SK-N-SH treated with all-trans-retinoic acid at 6 μM for 48 hours (cell line): ENCODE measurements at regions not wholly inside any gene's neighbourhood (a gene's known extent, or its start where the extent isn't known, plus 50 kb on each side); places are given as distances from the start of the nearest gene placed in this dataset.
"Not testable (repeated sequence)": the region's sequence is repeated elsewhere in the genome, so short reads cannot be mapped to it uniquely, and the experiment has no call there.

Source experiments
- ATAC-seq: fragments of 200-7000 bp; cut with Tn5 transposase; 3 replicates; pipeline ENCODE4 v1.9.1; 2020; ENCODE audit warnings: mild to moderate bottlenecking, moderate library complexity
- ARNTL ChIP-seq: fragments of 450-650 bp; formaldehyde crosslinking; IDR thresholded peaks from 2 replicates; pipeline ENCODE4 v1.5.0; 2020; ENCODE audit warnings: low read depth, mild to moderate bottlenecking, moderate library complexity, borderline replicate concordance
- BACH2 ChIP-seq: fragments of 250-450 bp; sonication (Bioruptor Pico); IDR thresholded peaks from 2 replicates; pipeline ENCODE4 v1.9.0; 2021; ENCODE audit warnings: mild to moderate bottlenecking, borderline replicate concordance
- CREB5 ChIP-seq: fragments of 250-450 bp; sonication (Bioruptor Pico); IDR thresholded peaks from 2 replicates; pipeline ENCODE4 v1.5.1; 2020; ENCODE audit warnings: low read depth, mild to moderate bottlenecking, moderate library complexity
- CSDC2 ChIP-seq: fragments of 250-450 bp; sonication (Bioruptor Pico); IDR thresholded peaks from 2 replicates; pipeline ENCODE4 v1.5.0; 2020; ENCODE audit warnings: mild to moderate bottlenecking, moderate library complexity
- CSRNP3 ChIP-seq: fragments of 250-450 bp; sonication (Bioruptor Pico); IDR thresholded peaks from 2 replicates; pipeline ENCODE4 v1.5.1; 2021; ENCODE audit warnings: mild to moderate bottlenecking, moderate library complexity
- ESRRG ChIP-seq: fragments of 250-450 bp; sonication (Bioruptor Pico); IDR thresholded peaks from 2 replicates; pipeline ENCODE4 v1.6.1; 2021; ENCODE audit warnings: mild to moderate bottlenecking
- GLIS3 ChIP-seq: fragments of 250-450 bp; sonication (Bioruptor Pico); IDR thresholded peaks from 2 replicates; pipeline ENCODE4 v1.5.0; 2020; ENCODE audit warnings: mild to moderate bottlenecking, moderate library complexity
- ISL1 ChIP-seq: fragments of 250-450 bp; sonication (Bioruptor Pico); IDR thresholded peaks from 2 replicates; pipeline ENCODE4 v2.1.2; 2022; ENCODE audit warnings: mild to moderate bottlenecking, moderate library complexity
- OSR1 ChIP-seq: fragments of 250-450 bp; sonication (Bioruptor Pico); IDR thresholded peaks from 2 replicates; pipeline ENCODE4 v1.8.0; 2022; ENCODE audit warnings: moderate library complexity, mild to moderate bottlenecking, inconsistent platforms
- PATZ1 ChIP-seq: fragments of 250-450 bp; sonication (Bioruptor Pico); IDR thresholded peaks from 2 replicates; pipeline ENCODE4 v1.8.0; 2020; ENCODE audit warnings: mild to moderate bottlenecking, moderate library complexity, borderline replicate concordance
- POU6F1 ChIP-seq: fragments of 250-450 bp; sonication (Bioruptor Pico); IDR thresholded peaks from 2 replicates; pipeline ENCODE4 v1.8.0; 2021; ENCODE audit warnings: low read depth, mild to moderate bottlenecking, moderate library complexity, borderline replicate concordance
- PPARA ChIP-seq: fragments of 250-450 bp; sonication (Bioruptor Pico); IDR thresholded peaks from 2 replicates; pipeline ENCODE4 v1.5.0; 2020; ENCODE audit warnings: mild to moderate bottlenecking, borderline replicate concordance
- SNAI2 ChIP-seq: fragments of 250-450 bp; sonication (Bioruptor Pico); IDR thresholded peaks from 2 replicates; pipeline ENCODE4 v1.5.0; 2020; ENCODE audit warnings: mild to moderate bottlenecking, moderate library complexity
- TCF4 ChIP-seq: fragments of 250-450 bp; sonication (Bioruptor Pico); IDR thresholded peaks from 2 replicates; pipeline ENCODE4 v1.8.0; 2021; ENCODE audit warnings: mild to moderate bottlenecking, moderate library complexity, borderline replicate concordance
- TOX ChIP-seq: fragments of 250-450 bp; sonication (Bioruptor Pico); IDR thresholded peaks from 2 replicates; pipeline ENCODE4 v1.8.0; 2021; ENCODE audit warnings: mild to moderate bottlenecking, moderate library complexity, borderline replicate concordance
- ZC3H10 ChIP-seq: fragments of 250-450 bp; sonication (Bioruptor Pico); IDR thresholded peaks from 2 replicates; pipeline ENCODE4 v1.5.1; 2021; ENCODE audit warnings: mild to moderate bottlenecking, moderate library complexity
- ZFP3 ChIP-seq: fragments of 250-450 bp; sonication (Bioruptor Pico); IDR thresholded peaks from 2 replicates; pipeline ENCODE4 v1.5.0; 2020; ENCODE audit warnings: mild to moderate bottlenecking, moderate library complexity
- ZFP30 ChIP-seq: fragments of 450-650 bp; formaldehyde crosslinking; IDR thresholded peaks from 2 replicates; pipeline ENCODE4 v1.5.0; 2022; ENCODE audit warnings: mild to moderate bottlenecking, moderate library complexity
- ZNF565 ChIP-seq: fragments of 450-650 bp; formaldehyde crosslinking; conservative IDR thresholded peaks from 2 replicates; pipeline ENCODE4 v1.5.0; 2020; ENCODE audit warnings: low read depth, mild to moderate bottlenecking, moderate library complexity
- ZNF70 ChIP-seq: fragments of 450-650 bp; formaldehyde crosslinking; IDR thresholded peaks from 2 replicates; pipeline ENCODE4 v1.5.0; 2020; ENCODE audit warnings: mild to moderate bottlenecking, moderate library complexity
- ZNF8 ChIP-seq: fragments of 450-650 bp; formaldehyde crosslinking; IDR thresholded peaks from 2 replicates; pipeline ENCODE4 v1.5.0; 2020; ENCODE audit warnings: mild to moderate bottlenecking, moderate library complexity
- TF ChIP-seq, protein P1 (sequence below): fragments of 250-450 bp; sonication (Bioruptor Pico); IDR thresholded peaks from 2 replicates; pipeline ENCODE4 v1.5.0; 2020; ENCODE audit warnings: mild to moderate bottlenecking, moderate library complexity

- TF ChIP-seq CSDC2 (CRISPR knock-in tag) (no peak), ISL1 (no peak), TCF4 (CRISPR knock-in tag) (no peak), SNAI2 (no peak), PPARA (CRISPR knock-in tag) (no peak), ZNF8 (CRISPR knock-in tag) (no peak), ZC3H10 (CRISPR knock-in tag) (no peak), GLIS3 (CRISPR knock-in tag) (no peak), ZFP3 (CRISPR knock-in tag) (no peak), PATZ1 (no peak), ARNTL (CRISPR knock-in tag) (no peak), ZNF565 (no peak), ZFP30 (CRISPR knock-in tag) (no peak), TOX (CRISPR knock-in tag) (no peak), OSR1 (CRISPR knock-in tag) (no peak), ZNF70 (CRISPR knock-in tag) (no peak), POU6F1 (no peak), CSRNP3 (CRISPR knock-in tag) (no peak), BACH2 (CRISPR knock-in tag) (no peak)
- TF ChIP-seq, protein P1, sequence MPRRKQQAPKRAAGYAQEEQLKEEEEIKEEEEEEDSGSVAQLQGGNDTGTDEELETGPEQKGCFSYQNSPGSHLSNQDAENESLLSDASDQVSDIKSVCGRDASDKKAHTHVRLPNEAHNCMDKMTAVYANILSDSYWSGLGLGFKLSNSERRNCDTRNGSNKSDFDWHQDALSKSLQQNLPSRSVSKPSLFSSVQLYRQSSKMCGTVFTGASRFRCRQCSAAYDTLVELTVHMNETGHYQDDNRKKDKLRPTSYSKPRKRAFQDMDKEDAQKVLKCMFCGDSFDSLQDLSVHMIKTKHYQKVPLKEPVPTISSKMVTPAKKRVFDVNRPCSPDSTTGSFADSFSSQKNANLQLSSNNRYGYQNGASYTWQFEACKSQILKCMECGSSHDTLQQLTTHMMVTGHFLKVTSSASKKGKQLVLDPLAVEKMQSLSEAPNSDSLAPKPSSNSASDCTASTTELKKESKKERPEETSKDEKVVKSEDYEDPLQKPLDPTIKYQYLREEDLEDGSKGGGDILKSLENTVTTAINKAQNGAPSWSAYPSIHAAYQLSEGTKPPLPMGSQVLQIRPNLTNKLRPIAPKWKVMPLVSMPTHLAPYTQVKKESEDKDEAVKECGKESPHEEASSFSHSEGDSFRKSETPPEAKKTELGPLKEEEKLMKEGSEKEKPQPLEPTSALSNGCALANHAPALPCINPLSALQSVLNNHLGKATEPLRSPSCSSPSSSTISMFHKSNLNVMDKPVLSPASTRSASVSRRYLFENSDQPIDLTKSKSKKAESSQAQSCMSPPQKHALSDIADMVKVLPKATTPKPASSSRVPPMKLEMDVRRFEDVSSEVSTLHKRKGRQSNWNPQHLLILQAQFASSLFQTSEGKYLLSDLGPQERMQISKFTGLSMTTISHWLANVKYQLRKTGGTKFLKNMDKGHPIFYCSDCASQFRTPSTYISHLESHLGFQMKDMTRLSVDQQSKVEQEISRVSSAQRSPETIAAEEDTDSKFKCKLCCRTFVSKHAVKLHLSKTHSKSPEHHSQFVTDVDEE (CRISPR knock-in tag) = no peak
- no peak for ATAC-seq
Observed at GRCh38 chr5:96175090-96175489, 213.4 kb upstream of the ELL2 start.

GRCh38 chr5:96173366-96173765, 211.7 kb upstream of the ELL2 start:
- no peak for ATAC-seq
- TF ChIP-seq TCF4 (CRISPR knock-in tag) = no peak
- TF ChIP-seq ESRRG = no peak

DNA sequence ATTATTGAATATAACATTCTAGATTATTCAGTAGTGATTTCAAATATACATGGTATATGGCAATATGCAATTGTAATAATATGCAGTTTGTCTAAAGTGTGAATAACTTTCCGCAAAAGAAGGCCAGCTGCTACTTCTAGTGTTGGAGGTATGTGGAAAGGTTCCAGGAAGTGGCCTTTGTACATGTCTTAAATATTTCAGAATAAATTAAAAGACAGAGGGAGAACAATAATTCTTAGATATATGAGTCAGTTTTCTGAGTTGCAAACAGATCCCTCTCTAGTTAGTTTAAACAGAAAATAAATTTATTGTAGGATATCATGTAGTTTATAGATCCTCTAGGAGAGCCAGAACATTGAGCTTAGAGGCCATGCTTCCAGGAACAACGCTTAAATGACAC, 210.8 kb upstream of the ELL2 start:
- peak; percentile 76 for ATAC-seq
- TF ChIP-seq ZFP3 (CRISPR knock-in tag) (no peak), CSDC2 (CRISPR knock-in tag) (no peak), BACH2 (CRISPR knock-in tag) (no peak), GLIS3 (CRISPR knock-in tag) (no peak), ZC3H10 (CRISPR knock-in tag) (no peak), ZNF8 (CRISPR knock-in tag) (no peak), TOX (CRISPR knock-in tag) (no peak), POU6F1 (no peak), OSR1 (CRISPR knock-in tag) (no peak), ZNF565 (no peak), PPARA (CRISPR knock-in tag) (no peak), TCF4 (CRISPR knock-in tag) (no peak), ISL1 (no peak), CREB5 (CRISPR knock-in tag) (no peak), ZNF70 (CRISPR knock-in tag) (no peak), ZFP30 (CRISPR knock-in tag) (no peak)

GRCh38 chr5:96171973-96172372, 210.3 kb upstream of the ELL2 start:
- ATAC-seq = not testable (repeated sequence)

GRCh38 chr5:96170481-96171125, 209.0 kb upstream of the ELL2 start:
- ATAC-seq = not testable (repeated sequence)

GRCh38 chr5:96168833-96169232, 207.2 kb upstream of the ELL2 start:
- not testable (repeated sequence) for ATAC-seq
